Activated T-cell treated with anti-CD3 and anti-CD28 coated beads for 24 hours (primary cell): ENCODE measurements at regions not wholly inside any gene's neighbourhood (a gene's known extent, or its start where the extent isn't known, plus 50 kb on each side); places are given as distances from the start of the nearest gene placed in this dataset.
"Not testable (repeated sequence)": the region's sequence is repeated elsewhere in the genome, so short reads cannot be mapped to it uniquely, and the experiment has no call there.

ENCODE experiments used
- DNase-seq: peaks from one replicate; pipeline ENCODE4 v3.0.0-alpha.2; 2020; ENCODE audit warnings: low read depth

DNA sequence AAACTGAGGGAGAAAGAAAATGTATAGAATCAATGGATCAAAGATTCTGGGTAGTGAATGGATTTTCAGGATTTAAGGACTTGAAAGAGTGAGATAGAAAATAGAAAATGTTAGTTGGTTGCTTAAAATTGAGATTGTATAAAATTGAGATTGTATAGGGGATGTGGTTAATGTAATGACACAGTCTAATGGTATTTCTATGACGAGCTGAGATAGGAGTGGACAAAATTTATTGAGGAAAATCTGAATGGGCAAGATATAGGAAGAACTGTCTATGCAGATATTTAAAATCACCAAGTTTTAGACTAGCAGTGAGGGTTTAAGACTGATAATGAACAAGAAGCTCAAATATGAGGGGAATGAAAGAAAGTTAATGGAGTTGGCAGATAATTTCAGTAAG, 406.6 kb downstream of the NYAP2 start:
- DNase-seq, result no peak

DNA sequence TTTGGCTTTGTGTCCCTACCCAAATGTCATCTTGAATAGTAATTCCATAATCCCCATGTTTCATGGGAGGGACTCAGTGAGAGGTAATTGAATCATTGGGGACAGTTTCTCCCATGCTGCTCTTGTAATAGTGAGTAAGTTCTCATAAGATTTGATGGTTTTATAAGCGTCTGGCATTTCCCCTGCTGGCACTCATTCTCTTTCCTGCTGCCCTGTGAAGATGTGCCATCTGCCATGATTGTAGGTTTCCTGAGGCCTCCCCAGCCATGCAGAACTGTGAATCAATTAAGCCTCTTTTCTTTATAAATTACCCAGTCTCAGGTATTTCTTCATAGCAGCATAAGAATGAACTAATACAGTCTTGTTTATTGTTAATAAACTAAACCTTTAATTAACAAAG, 402.6 kb downstream of the NYAP2 start:
- DNase-seq, result not testable (repeated sequence)

DNA sequence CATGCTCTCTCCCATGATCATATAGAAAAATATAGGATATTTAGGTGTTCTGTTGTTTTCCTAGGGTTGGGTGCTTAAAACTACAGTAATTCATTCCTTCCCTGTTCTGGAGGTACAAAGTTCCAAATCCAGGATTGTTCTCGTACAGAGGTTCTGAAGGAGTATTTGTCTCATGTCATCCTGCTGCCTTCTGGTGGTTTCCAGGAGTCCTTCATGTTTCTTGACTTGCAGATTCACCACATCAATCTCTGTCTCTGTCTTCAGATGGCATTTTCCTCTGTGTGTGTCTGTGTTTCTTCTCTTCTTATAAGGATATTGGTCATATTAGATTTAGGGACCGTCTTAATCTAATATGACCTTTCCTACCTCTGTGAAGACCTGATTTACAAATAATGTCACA, 397.9 kb downstream of the NYAP2 start:
- no peak for DNase-seq

GRCh38 chr2:225794652-225795400, 395.3 kb downstream of the NYAP2 start:
- no peak for DNase-seq

DNA sequence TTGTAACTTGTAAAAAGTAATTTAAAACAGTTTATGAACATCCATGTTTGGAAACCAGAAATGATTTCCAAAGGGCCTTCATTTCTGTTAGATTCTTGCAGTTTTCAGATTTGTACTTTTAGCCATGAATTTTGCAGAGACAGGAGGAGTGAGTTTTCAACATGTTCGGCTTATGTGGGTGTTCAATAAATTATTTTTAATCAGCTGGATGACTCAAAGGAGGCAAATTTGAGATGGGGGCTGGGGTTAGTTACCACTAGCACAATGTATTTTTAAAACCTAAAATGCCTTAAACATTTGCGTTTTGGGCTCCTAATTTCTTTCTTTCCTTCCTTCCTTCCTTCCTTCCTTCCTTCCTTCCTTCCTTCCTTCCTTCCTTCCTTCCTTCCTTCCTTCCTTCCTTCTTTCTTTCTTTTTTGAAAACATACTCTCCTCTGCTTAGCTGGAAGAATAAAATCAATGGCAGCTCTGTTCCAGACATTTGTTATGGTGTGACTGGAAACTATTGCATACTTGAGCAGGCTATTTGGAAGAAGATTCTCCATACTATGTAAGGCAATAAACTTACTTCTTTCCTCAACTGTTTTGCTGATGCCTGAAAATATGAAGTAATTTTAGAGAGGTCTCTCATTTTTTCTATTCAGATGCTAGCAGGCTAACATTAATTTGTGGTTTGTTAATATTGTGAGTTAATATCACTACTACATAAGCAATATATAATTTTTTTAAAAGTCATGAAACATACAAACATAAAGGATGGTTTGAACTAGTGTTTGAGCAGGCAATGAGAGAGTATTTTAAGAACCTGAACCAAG, 394.4 kb downstream of the NYAP2 start:
- DNase-seq, result no peak

DNA sequence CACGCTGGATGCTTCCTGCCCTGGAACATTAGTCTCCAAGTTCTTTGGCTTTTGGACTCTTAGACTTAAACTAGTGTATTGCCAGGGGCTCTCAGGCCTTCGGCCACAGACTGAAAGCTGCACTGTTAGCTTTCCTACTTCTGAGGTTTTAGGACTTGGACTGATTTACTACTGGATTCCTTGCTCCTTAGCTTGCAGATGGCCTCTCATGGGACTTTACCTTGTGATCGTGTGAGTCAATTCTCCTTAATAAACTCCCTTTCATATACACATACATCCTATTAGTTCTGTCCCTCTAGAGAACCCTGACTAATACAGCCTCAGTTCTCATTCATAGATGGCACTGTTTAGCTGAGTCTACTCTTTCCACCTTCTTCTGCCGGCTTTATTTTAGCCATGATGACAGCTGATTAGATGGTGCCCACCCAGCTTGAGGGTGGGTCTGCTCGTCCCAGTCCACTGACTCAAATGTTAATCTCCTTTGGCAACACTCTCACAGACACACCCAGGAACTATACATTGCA, 389.1 kb downstream of the NYAP2 start:
- no peak for DNase-seq

DNA sequence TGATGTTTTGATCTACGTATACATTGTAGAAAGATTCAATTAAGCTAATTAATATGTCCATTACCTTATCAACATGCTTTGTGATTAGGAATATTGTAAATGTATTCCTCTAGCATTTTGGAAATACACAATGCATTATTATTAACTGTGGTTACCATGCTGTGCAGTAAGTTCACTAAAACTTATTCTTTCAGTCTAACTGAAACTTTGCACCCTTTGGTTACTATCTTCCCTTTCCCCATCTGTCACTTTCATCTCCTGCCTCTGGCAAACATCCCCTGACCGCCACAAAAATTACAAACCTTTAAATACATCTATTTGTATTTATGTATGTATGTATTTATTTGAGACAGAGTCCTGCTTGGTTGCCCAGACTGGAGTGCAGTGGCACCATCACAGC, 388.0 kb downstream of the NYAP2 start:
- no peak for DNase-seq

DNA sequence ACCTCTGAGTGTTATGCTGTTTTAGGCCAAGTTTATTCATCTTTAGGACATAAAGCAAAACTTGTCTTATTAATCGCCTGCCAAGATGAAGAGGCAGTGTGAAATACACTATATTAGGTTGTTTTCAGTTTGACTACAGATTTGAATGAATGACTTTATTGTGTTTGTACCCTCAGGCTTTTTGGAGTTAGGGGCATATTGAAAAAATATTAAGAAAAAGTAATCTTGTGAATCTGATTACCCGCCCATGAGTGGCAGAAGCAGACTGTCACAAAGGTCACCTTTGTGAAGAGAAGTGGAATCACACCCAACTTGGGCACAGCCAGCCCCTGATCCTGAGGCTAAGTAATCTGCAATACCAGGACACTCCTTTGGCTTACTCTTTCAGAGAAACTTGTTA, 382.5 kb downstream of the NYAP2 start:
- DNase-seq, result no peak

DNA sequence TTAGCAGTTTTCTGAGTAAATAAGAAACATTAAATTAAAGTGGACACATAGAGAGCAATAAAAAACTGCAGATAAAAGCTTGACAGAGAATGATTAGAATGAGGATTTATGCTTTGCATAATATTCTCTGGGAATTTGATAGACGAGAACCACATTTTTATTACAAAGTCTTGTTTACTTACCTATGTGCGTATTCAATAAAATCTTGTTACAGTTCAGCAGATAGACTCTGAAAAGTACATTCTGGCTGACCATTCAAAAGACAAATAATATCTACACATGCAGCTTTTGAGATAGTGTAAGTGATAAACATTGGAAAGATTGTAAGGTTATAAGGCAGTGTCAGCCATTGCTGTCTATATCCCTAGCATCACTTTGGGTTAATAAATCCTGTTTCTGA, 381.6 kb downstream of the NYAP2 start:
- DNase-seq, result no peak

DNA sequence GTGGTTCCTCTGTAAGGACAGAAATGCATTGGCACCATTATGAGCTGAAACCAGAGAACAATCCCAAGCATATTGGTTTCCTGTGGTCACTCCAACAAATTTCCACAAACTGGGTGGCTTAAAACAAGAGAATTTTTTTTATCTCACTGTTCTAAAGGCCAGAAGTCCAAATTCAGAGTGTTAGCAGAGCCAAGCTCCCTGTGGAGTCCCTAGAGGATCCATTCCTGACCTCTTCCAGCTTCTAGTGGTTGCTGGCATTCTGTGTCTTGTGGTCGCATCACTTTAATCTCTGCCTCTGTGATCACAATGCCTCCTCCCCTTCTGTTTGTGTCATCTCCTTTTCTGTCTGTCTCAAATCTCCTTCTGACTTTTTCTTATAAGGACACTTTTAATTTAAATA, 380.3 kb downstream of the NYAP2 start:
- no peak for DNase-seq

- DNase-seq, result no peak
Measured at GRCh38 chr2:225773148-225773547, 373.6 kb downstream of the NYAP2 start.

GRCh38 chr2:225771701-225772100, 372.2 kb downstream of the NYAP2 start:
- DNase-seq, result no peak

DNA sequence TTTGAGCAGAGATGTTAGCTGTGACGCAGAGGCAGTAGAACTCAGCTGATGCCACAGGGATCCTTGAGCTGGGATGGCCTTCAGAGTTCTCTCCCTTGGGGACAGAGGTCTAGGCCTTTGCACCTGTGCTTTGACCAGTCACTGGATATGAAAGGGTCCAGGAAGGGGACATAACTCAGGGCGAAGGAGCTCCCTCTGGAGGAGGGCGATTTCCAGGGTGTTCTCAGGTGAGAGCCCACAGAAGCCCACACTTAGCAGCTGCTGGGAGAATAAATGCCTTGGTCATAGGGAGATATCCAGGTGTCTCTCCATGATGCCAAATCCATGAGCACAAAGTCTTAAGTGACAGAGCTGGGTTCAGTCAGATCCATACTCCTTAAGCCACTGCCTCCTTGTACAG, 369.2 kb downstream of the NYAP2 start:
- DNase-seq, result no peak

DNA sequence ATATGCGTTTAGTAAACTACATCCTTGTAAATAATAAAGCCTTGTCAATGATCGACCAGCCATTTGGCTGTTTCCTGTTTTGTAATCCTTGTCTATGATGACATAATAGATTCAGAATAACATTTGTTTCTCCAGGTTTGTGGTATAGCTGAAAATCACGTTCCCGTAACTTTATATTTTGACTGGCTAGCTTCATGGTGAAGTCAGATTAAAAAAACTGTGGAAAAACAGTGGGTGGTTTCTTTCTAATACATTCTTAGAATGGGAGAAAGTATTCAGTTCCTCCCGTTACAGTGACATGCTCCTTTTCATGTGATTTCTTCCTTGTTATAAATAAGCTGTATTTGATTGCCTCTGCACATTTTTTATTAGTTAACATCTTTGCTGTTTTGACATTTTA, 366.9 kb downstream of the NYAP2 start:
- no peak for DNase-seq

DNA sequence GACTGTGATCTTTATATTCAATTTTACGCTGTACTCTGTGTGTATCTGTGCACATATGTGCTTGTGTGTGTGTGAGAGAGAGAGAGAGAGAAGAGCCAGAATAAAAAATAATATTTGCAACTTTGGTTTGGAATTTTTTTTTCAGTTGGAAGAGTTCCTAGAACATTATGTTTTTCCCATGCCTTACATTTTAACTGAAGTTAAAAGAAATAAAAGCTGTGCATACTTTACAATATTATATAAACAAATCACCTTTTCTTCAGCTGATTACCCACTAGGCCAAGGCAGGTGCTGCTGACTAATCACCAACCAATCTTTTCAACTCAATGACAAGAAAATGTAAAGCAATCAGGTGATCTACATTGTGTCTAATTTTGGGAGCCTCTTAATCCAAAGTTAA, 366.3 kb downstream of the NYAP2 start:
- no peak for DNase-seq

DNA sequence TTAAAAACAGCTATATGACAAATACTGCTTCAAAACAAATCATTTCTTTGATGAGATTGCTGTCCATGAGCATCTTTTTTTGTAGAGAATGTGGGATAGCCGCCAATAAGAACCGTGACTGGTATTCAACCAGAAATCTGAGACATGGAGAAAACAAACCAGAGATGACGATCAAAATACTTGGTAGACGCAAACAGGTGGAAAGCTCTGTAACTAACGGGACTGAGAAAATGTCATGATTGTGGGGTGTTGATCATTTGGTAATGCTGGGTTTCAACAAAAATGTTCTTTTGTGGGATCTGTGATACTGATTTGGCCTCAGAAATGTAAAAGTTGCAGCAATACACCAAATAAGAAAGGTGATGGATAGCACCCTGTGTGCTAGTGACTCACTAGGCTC, 364.8 kb downstream of the NYAP2 start:
- no peak for DNase-seq

DNA sequence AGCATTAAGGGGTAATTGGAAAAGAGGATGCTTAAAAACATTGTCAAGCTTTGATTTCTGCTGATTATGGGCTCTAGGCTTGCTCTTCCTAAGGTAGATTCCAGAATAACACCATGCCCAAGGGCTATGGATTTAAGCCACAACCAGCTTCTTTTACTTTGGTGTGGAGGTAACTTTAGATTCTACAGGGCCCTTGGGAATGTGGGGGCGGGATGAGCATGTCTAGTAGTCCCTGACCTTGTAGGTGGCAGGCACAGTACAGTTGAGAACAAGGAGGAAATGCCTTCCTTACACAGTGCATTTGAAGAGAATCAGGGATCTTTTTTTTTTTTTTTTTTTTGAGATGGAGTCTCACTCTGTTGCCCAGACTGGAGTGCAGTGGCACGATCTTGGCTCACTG, 364.2 kb downstream of the NYAP2 start:
- DNase-seq, result no peak

DNA sequence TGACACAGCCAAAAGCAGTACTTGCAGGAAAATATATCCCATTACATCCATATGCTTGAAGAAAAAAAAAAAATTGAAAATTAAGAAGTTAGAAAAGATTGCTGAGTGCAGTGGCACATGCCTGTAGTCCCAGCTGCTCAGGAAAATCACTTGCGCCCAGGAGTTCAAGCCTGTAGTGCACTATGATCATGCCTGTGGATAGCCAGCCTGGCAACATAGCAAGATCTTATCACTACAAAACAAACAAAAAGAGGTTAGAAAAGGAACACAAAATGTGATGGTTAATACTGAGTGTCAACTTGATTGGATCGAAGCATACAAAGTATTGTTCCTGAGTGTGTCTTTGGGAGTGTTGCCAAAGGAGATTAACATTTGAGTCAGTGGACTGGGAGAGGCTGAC, 361.9 kb downstream of the NYAP2 start:
- no peak for DNase-seq

DNA sequence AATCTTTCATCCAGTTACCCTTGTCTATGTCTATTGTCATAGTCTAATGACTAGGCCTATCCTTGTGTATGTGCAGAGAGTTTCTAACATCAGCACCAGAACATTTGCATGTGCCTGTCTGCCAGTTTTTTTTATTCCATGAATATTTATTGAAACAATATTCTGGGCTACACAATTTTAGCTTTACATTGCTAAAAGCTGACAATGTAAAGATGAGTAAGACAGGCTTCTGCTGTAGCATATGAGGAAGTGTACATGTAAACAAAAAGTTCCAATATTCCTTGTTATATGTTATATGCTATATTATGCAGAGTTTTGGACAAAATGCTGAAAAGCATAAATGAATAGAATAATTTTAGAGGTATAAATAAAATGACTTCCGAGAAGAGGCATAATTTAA, 357.7 kb downstream of the NYAP2 start:
- DNase-seq, result no peak

- DNase-seq, result no peak
Measured at GRCh38 chr2:225756198-225756597, 356.7 kb downstream of the NYAP2 start.

GRCh38 chr2:225748609-225749008, 349.1 kb downstream of the NYAP2 start:
- no peak for DNase-seq

DNA sequence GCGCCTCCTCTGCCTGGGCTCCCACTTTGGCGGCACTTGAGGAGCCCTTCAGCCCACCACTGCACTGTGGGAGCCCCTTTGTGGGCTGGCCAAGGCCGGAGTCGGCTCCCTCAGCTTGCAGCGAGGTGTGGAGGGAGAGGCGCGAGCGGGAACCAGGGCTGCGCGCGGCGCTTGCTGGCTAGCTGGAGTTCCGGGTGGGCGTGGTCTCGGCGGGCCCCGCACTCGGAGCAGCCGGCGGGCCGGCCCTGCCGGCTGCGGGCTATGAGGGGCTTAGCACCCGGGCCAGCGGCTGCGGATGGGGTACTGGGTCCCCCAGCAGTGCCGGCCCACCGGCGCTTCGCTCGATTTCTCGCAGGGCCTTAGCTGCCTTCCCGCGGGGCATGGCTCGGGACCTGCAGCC, 344.5 kb downstream of the NYAP2 start:
- DNase-seq, result not testable (repeated sequence)

DNA sequence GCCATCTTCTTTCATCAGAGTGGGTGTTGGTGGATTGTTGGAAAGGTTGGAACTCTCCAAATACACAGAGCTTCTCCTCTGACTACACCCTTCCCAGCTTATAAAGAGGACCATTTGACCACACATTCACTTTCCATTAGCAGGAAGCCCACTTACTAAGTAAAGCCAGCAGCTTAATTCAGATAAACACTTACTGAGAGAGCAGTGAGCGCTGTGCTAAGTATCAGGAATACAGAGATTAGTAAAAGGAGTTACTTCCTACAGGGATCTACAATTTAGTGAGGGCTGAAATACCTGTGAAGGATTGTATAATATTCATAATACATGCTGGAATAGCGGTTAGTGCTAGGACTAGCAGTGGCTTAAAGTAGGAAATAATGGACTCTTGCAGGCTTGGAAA, 343.0 kb downstream of the NYAP2 start:
- no peak for DNase-seq
